HepG2 (cell line): ENCODE measurements at regions not wholly inside any gene's neighbourhood (a gene's known extent, or its start where the extent isn't known, plus 50 kb on each side); places are given as distances from the start of the nearest gene placed in this dataset.

ENCODE experiments used
- CHCHD3 ChIP-seq: sonication (generic); formaldehyde crosslinking; IDR thresholded peaks from 2 replicates; pipeline ENCODE4 v1.8.0; 2022; ENCODE audit warnings: mild to moderate bottlenecking, missing genetic modification reagents, moderate library complexity
- DMAP1 ChIP-seq: IDR thresholded peaks from 2 replicates; pipeline ENCODE4 v1.6.1; 2016
- EP300 ChIP-seq, 3 experiments: sonication (generic) in 1 of 3; formaldehyde crosslinking in 1 of 3; IDR thresholded peaks; 2 replicates each; pipeline versions ENCODE4 v1.5.1 to v1.6.1; 2011 to 2020; ENCODE audit warnings: low read depth in 2 of 3, low read length in 2 of 3, borderline replicate concordance in 1 of 3, improper control_type of control experiment in 1 of 3, mild to moderate bottlenecking in 1 of 3, missing genetic modification reagents in 1 of 3, moderate library complexity in 1 of 3
- FLYWCH1 ChIP-seq: sonication (generic); formaldehyde crosslinking; IDR thresholded peaks from 2 replicates; pipeline ENCODE4 v1.8.1; 2023; ENCODE audit warnings: mild to moderate bottlenecking, missing genetic modification reagents
- IKZF1 ChIP-seq: fragments of 450-650 bp; IDR thresholded peaks from 2 replicates; pipeline ENCODE4 v1.7.1; 2016
- NR2F6 ChIP-seq, 2 experiments: IDR thresholded peaks; 2 replicates each; pipeline ENCODE4 v1.6.1; 2016; ENCODE audit warnings: antibody characterized with exemption in 1 of 2, mild to moderate bottlenecking in 1 of 2
- ONECUT2 ChIP-seq: sonication (generic); formaldehyde crosslinking; IDR thresholded peaks from 2 replicates; pipeline ENCODE4 v1.4.0; 2020; ENCODE audit warnings: missing genetic modification reagents
- SMYD3 ChIP-seq: sonication (generic); formaldehyde crosslinking; IDR thresholded peaks from 2 replicates; pipeline ENCODE4 v1.8.1; 2023; ENCODE audit warnings: mild to moderate bottlenecking, missing genetic modification reagents
- SP2 ChIP-seq: sonication (generic); formaldehyde crosslinking; IDR thresholded peaks from 2 replicates; pipeline ENCODE4 v1.5.1; 2020; ENCODE audit warnings: mild to moderate bottlenecking, missing genetic modification reagents
- SUZ12 ChIP-seq: fragments of 150-350 bp; IDR thresholded peaks from 2 replicates; pipeline ENCODE4 v1.6.1; 2014; ENCODE audit warnings: low read depth, low read length
- ZC3H4 ChIP-seq: sonication (generic); formaldehyde crosslinking; IDR thresholded peaks from 2 replicates; pipeline ENCODE4 v1.4.0; 2020; ENCODE audit warnings: missing genetic modification reagents, borderline replicate concordance
- ZFP36 ChIP-seq: fragments of 150-350 bp; IDR thresholded peaks from 2 replicates; pipeline ENCODE4 v1.6.1; 2018; ENCODE audit warnings: borderline replicate concordance, low read length, low read depth; ENCODE audit not compliant: partially characterized antibody
- ZNF292 ChIP-seq: sonication (generic); formaldehyde crosslinking; IDR thresholded peaks from 2 replicates; pipeline ENCODE4 v1.8.1; 2022; ENCODE audit warnings: mild to moderate bottlenecking, low read depth, missing genetic modification reagents, borderline replicate concordance
- ZNF75D ChIP-seq: sonication (generic); formaldehyde crosslinking; IDR thresholded peaks from 2 replicates; pipeline ENCODE4 v1.8.1; 2023; ENCODE audit warnings: missing genetic modification reagents, mild to moderate bottlenecking, borderline replicate concordance
- TF ChIP-seq, protein P1 (sequence below): IDR thresholded peaks from 2 replicates; pipeline ENCODE4 v1.4.0; 2020; ENCODE audit warnings: mild to moderate bottlenecking, missing genetic modification reagents
- TF ChIP-seq, protein P2 (sequence below): sonication (generic); formaldehyde crosslinking; IDR thresholded peaks from 2 replicates; pipeline ENCODE4 v1.4.0; 2020; ENCODE audit warnings: missing genetic modification reagents
- TF ChIP-seq, protein P3 (sequence below): IDR thresholded peaks from 2 replicates; pipeline ENCODE4 v1.6.1; 2016; ENCODE audit warnings: control low read depth
- TF ChIP-seq, protein P4 (sequence below): IDR thresholded peaks from 2 replicates; pipeline ENCODE4 v1.6.1; 2016; ENCODE audit warnings: low read depth, borderline replicate concordance

DNA sequence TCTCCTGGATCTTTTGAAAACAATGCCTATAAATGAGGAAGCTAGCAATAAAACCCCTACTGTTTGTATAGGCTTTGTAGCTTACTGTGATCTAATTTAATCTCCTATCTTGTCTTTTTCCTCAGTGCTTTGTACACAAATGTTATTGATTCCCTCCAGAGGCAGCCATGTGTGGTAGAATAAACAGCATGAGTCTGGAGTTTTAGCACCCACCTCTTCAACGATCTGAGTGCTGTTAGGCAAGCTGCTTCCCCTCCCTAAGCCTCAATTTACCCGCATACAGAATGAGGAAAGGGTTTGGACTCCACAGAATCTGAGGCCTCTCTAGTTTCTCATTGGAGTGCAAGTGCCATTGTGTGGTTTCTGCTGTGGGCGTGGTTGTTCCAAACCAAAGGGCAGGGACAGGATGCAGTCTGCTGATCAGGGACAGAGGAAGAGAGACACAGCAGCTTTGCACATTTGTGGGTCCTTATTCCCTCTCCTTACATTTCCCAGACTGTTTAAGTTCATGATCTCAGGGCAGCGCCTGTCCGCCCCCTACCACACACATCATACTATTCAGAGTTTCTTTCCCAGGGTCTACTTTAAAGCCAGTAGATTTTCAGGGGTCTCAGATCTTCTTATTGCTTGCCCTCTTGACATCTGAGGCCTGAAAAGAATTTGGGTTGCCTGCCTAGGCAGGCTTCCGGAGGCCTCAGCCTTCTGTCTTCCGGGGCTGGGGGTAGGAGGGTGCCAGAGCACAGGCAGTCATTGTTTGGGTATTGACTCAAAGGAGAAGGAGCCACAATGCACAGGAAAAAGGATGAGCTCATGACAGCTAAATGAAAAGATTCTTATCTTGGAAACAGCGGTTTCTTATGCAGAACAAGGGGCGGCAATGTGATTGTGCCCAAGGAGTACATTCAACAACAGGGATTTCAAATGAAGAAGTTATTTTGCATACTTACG, 114.9 kb upstream of the TEX13D start (continued):
- TF ChIP-seq SMYD3: no peak
- TF ChIP-seq SP2 (CRISPR knock-in tag): no peak
- TF ChIP-seq NR2F6 (IDR thresholded peaks at IDR 0.05): 0 out of 2 replicates have a peak, but pooled peaks have one; percentile 28
- 0 out of 2 replicates have a peak, but pooled peaks have one; percentile 8 for TF ChIP-seq NR2F6 (CRISPR knock-in tag; IDR thresholded peaks at IDR 0.05)
- TF ChIP-seq, protein P1, sequence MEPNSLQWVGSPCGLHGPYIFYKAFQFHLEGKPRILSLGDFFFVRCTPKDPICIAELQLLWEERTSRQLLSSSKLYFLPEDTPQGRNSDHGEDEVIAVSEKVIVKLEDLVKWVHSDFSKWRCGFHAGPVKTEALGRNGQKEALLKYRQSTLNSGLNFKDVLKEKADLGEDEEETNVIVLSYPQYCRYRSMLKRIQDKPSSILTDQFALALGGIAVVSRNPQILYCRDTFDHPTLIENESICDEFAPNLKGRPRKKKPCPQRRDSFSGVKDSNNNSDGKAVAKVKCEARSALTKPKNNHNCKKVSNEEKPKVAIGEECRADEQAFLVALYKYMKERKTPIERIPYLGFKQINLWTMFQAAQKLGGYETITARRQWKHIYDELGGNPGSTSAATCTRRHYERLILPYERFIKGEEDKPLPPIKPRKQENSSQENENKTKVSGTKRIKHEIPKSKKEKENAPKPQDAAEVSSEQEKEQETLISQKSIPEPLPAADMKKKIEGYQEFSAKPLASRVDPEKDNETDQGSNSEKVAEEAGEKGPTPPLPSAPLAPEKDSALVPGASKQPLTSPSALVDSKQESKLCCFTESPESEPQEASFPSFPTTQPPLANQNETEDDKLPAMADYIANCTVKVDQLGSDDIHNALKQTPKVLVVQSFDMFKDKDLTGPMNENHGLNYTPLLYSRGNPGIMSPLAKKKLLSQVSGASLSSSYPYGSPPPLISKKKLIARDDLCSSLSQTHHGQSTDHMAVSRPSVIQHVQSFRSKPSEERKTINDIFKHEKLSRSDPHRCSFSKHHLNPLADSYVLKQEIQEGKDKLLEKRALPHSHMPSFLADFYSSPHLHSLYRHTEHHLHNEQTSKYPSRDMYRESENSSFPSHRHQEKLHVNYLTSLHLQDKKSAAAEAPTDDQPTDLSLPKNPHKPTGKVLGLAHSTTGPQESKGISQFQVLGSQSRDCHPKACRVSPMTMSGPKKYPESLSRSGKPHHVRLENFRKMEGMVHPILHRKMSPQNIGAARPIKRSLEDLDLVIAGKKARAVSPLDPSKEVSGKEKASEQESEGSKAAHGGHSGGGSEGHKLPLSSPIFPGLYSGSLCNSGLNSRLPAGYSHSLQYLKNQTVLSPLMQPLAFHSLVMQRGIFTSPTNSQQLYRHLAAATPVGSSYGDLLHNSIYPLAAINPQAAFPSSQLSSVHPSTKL (CRISPR knock-in tag): 0 out of 2 replicates have a peak, but pooled peaks have one; percentile 40
- 0 out of 4 replicates have a peak, but pooled peaks of 1 of the 2 experiments have one; percentile 26 for TF ChIP-seq EP300 (IDR thresholded peaks at IDR 0.05; ENCODE audit: low read depth in 2 of 2, low read length in 2 of 2)
- TF ChIP-seq EP300 (CRISPR knock-in tag; IDR thresholded peaks at IDR 0.05; ENCODE audit: borderline replicate concordance): peak; percentile 46; the same call in 1 of the 2 replicates
- no peak for TF ChIP-seq ZFP36
- TF ChIP-seq, protein P2, sequence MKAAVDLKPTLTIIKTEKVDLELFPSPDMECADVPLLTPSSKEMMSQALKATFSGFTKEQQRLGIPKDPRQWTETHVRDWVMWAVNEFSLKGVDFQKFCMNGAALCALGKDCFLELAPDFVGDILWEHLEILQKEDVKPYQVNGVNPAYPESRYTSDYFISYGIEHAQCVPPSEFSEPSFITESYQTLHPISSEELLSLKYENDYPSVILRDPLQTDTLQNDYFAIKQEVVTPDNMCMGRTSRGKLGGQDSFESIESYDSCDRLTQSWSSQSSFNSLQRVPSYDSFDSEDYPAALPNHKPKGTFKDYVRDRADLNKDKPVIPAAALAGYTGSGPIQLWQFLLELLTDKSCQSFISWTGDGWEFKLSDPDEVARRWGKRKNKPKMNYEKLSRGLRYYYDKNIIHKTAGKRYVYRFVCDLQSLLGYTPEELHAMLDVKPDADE (CRISPR knock-in tag): no peak
- no peak for TF ChIP-seq ZNF292 (CRISPR knock-in tag)
- TF ChIP-seq ONECUT2 (CRISPR knock-in tag): peak; percentile 45; the same call in 1 of the 2 replicates
- no peak for TF ChIP-seq DMAP1 (CRISPR knock-in tag)
- TF ChIP-seq, protein P3, sequence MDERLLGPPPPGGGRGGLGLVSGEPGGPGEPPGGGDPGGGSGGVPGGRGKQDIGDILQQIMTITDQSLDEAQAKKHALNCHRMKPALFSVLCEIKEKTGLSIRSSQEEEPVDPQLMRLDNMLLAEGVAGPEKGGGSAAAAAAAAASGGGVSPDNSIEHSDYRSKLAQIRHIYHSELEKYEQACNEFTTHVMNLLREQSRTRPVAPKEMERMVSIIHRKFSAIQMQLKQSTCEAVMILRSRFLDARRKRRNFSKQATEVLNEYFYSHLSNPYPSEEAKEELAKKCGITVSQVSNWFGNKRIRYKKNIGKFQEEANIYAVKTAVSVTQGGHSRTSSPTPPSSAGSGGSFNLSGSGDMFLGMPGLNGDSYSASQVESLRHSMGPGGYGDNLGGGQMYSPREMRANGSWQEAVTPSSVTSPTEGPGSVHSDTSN (CRISPR knock-in tag): no peak
- TF ChIP-seq ZNF75D: no peak
- no peak for TF ChIP-seq ZC3H4 (CRISPR knock-in tag)
- TF ChIP-seq IKZF1: no peak
- TF ChIP-seq, protein P4, sequence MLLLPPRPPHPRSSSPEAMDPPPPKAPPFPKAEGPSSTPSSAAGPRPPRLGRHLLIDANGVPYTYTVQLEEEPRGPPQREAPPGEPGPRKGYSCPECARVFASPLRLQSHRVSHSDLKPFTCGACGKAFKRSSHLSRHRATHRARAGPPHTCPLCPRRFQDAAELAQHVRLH (CRISPR knock-in tag): no peak
- no peak for TF ChIP-seq FLYWCH1 (CRISPR knock-in tag)
- no peak for TF ChIP-seq CHCHD3 (CRISPR knock-in tag)
- no peak for TF ChIP-seq SUZ12
